Thyroid gland (tissue), 4 donors: ENCODE measurements at regions not wholly inside any gene's neighbourhood (a gene's known extent, or its start where the extent isn't known, plus 50 kb on each side); places are given as distances from the start of the nearest gene placed in this dataset.
"Not testable (repeated sequence)": the region's sequence is repeated elsewhere in the genome, so short reads cannot be mapped to it uniquely, and the experiment has no call there.

Experiments used
- DNase-seq, 2 donors: peaks; one replicate each; pipeline ENCODE4 v3.0.0-alpha.2; 2019
- H3K27ac ChIP-seq, 3 donors: fragments of 200-600 bp; sonication (generic); 1 replicate in 2 of 3; 2 replicates in 1 of 3; pipeline ENCODE4 v1.5.1; 2016 to 2019; ENCODE audit warnings: mild to moderate bottlenecking in 1 of 3, moderate library complexity in 1 of 3
- H3K27me3 ChIP-seq: fragments of 200-600 bp; sonication (generic); one replicate; pipeline ENCODE4 v1.5.1; 2019
- H3K36me3 ChIP-seq, 2 donors: fragments of 200-600 bp; sonication (generic); one replicate each; pipeline ENCODE4 v1.5.1; 2016 to 2019
- H3K4me1 ChIP-seq, 2 donors: fragments of 200-600 bp; sonication (generic); one replicate each; pipeline ENCODE4 v1.5.1; 2017 to 2019
- H3K4me3 ChIP-seq, 3 donors: fragments of 200-600 bp; sonication (generic); replicated peaks in 1 of 3; 1 replicate in 2 of 3; 2 replicates in 1 of 3; pipeline ENCODE4 v1.5.1; 2016; ENCODE audit warnings: mild to moderate bottlenecking in 1 of 3
- H3K9me3 ChIP-seq: fragments of 200-600 bp; sonication (generic); one replicate; pipeline ENCODE4 v1.5.1; 2017
- CTCF ChIP-seq, 6 experiments: fragments of 200-600 bp in 3 of 6; fragments of 450-650 bp in 3 of 6; sonication (generic) in 3 of 6; IDR thresholded peaks; one replicate each; pipeline ENCODE4 v1.5.1; 2016 to 2019; ENCODE audit warnings: antibody characterized with exemption in 6 of 6, mild to moderate bottlenecking in 2 of 6, inconsistent platforms in 1 of 6, moderate library complexity in 1 of 6
- POLR2A ChIP-seq, 2 donors: fragments of 450-650 bp; IDR thresholded peaks; one replicate each; pipeline ENCODE4 v1.6.1; 2017; ENCODE audit warnings: antibody characterized with exemption in 2 of 2, mild to moderate bottlenecking in 2 of 2, moderate library complexity in 1 of 2
- WGBS, 2 donors: methylation state at CpG; one replicate each; pipeline ENCODE4 v1.1.5; 2017; 5-methylcytosine and 5-hydroxymethylcytosine counted together
- intact Hi-C: fragments of 100-400 bp; cut with DNase I; formaldehyde crosslinking; loops from one replicate; pipeline ENCODE4 v1.15.1; 2023

DNA sequence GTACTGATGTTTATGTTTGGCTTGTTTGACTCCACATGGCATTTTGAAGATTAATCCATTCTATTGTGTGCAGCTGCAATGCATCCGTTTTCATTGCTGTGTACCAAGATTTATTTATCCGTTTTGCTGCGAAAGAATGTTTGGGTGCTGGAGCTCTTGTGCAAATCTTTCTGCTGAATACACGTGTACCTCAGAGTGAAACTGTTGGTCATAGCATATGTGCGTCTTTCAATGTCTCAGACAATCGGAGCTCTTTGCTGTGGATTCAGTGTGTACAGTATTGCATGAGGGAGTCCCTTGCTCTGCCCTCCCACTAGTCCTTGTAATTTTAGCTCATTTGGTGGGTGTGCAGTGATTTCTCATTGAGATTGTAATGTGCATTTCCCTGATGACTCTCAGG lies 545.4 kb downstream of the TBC1D22A start:
- Histone ChIP-seq H3K27me3 (no peaks in the 10 kb centered on the region), H3K27ac (no peak overlapping the region), H3K4me1 (no peaks in the 10 kb centered on the region), H3K36me3 (no peaks in the 10 kb centered on the region), H3K4me3 (no peak overlapping the region), H3K9me3 (no peaks in the 10 kb centered on the region)
- DNase-seq, result no peak
- intact Hi-C loops, result no loop called here
- no peak for TF ChIP-seq CTCF (IDR thresholded peaks at IDR 0.05)
- WGBS, 2 donors, result 84 to 92% methylated on average over 6 of the region's 6 CpGs

DNA sequence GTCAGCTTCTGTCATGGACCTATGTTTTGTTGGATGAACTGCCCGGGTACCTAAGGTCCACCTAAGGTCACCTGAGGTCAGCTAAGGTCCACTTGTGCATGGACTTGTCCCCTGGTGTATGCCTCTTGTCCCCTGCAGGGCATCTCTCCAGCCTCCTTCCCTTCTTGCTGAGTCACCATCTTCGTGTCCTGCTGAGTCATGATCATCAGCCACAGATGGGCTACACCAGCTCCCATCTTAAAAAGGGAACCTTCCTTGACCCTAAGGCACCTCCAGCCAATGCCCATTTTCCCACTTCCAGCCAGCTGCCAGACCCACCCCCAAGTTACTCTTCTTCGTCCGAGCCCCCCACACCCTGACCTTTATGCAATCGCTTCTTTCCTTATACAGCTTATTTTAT lies 544.9 kb downstream of the TBC1D22A start:
- H3K27ac ChIP-seq, result no peak overlapping the region
- TF ChIP-seq CTCF (IDR thresholded peaks at IDR 0.05) (no peak), POLR2A (IDR thresholded peaks at IDR 0.05) (no peak)
- no peak for DNase-seq
- 88 to 94% methylated on average over 5 of the region's 5 CpGs for WGBS, 2 donors
- H3K27me3 ChIP-seq, result no peaks in the 10 kb centered on the region
- no peaks in the 10 kb centered on the region for H3K4me1 ChIP-seq
- intact Hi-C loops, result no loop called here
- H3K36me3 ChIP-seq, result no peaks in the 10 kb centered on the region
- no peak overlapping the region for H3K4me3 ChIP-seq
- no peaks in the 10 kb centered on the region for H3K9me3 ChIP-seq

- H3K36me3 ChIP-seq, result no peaks in the 10 kb centered on the region
- no peak overlapping the region for H3K4me3 ChIP-seq
- no peak for DNase-seq
- H3K9me3 ChIP-seq, result no peaks in the 10 kb centered on the region
- H3K4me1 ChIP-seq, result no peaks in the 10 kb centered on the region
- 91 to 98% methylated on average over 6 of the region's 6 CpGs for WGBS, 2 donors
- no peaks in the 10 kb centered on the region for H3K27me3 ChIP-seq
- H3K27ac ChIP-seq, result no peak overlapping the region
- intact Hi-C loops, result no loop called here
- TF ChIP-seq POLR2A (IDR thresholded peaks at IDR 0.05) (no peak), CTCF (IDR thresholded peaks at IDR 0.05) (no peak)
Observed at GRCh38 chr22:47304854-47305253, 542.4 kb downstream of the TBC1D22A start.

- no peaks in the 10 kb centered on the region for H3K9me3 ChIP-seq
- intact Hi-C loops, result no loop called here
- no peak overlapping the region for H3K27ac ChIP-seq
- TF ChIP-seq POLR2A (IDR thresholded peaks at IDR 0.05), result no peak
- TF ChIP-seq CTCF (IDR thresholded peaks at IDR 0.05), result no peak
- no peaks in the 10 kb centered on the region for H3K27me3 ChIP-seq
- H3K4me1 ChIP-seq, result no peaks in the 10 kb centered on the region
- DNase-seq, result no peak
- no peak overlapping the region for H3K4me3 ChIP-seq
- no peaks in the 10 kb centered on the region for H3K36me3 ChIP-seq
- 93 to 98% methylated on average over 9 to 22 of the region's 22 CpGs for WGBS, 2 donors
Observed at GRCh38 chr22:47304191-47304831, 541.9 kb downstream of the TBC1D22A start.

- intact Hi-C loops, result no loop called here
- no peak for TF ChIP-seq POLR2A (IDR thresholded peaks at IDR 0.05)
- no peak for TF ChIP-seq CTCF (IDR thresholded peaks at IDR 0.05)
- H3K4me1 ChIP-seq, result no peaks in the 10 kb centered on the region
- H3K36me3 ChIP-seq, result no peaks in the 10 kb centered on the region
- no peak for DNase-seq
- H3K27me3 ChIP-seq, result no peaks in the 10 kb centered on the region
- H3K4me3 ChIP-seq, result no peak overlapping the region
- no peaks in the 10 kb centered on the region for H3K9me3 ChIP-seq
- 89 to 93% methylated on average over 13 to 14 of the region's 14 CpGs for WGBS, 2 donors
- no peak overlapping the region for H3K27ac ChIP-seq
Observed at GRCh38 chr22:47303161-47303890, 540.9 kb downstream of the TBC1D22A start.

DNA sequence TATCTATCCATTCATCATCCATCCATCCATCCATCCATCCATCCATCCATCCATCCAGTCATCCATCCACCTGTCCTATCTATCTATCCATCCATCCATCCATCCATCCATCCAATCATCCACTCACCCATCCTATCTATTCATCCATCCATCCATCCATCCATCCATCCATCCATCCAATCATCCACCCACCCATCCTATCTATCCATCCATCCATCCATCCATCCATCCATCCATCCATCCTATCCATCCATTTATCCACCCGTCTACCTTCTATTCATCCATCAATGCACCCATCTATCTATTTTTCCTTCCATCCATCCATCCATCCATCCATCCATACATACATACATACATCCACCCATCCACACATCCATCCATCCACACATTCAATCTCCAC lies 540.1 kb downstream of the TBC1D22A start:
- intact Hi-C loops, DNase-seq: not testable (repeated sequence)

More for the DNA sequence above, 540.1 kb downstream of the TBC1D22A start:
- not testable (repeated sequence) for H3K27ac ChIP-seq, H3K27me3 ChIP-seq, H3K9me3 ChIP-seq, H3K36me3 ChIP-seq, H3K4me3 ChIP-seq, H3K4me1 ChIP-seq
- WGBS, 2 donors, result 91 to 93% methylated on average over 1 of the region's 1 CpG
